Ishikawa (cell line): ENCODE measurements at regions not wholly inside any gene's neighbourhood (a gene's known extent, or its start where the extent isn't known, plus 50 kb on each side); places are given as distances from the start of the nearest gene placed in this dataset.

Experiments
- CEBPB ChIP-seq: IDR thresholded peaks from 2 replicates; pipeline ENCODE4 v1.6.1; 2012
- CREB1 ChIP-seq: IDR thresholded peaks from 2 replicates; pipeline ENCODE4 v1.6.1; 2012; ENCODE audit warnings: low read depth
- EGR1 ChIP-seq: IDR thresholded peaks from 2 replicates; pipeline ENCODE4 v1.6.1; 2012
- EP300 ChIP-seq: IDR thresholded peaks from 2 replicates; pipeline ENCODE4 v1.6.1; 2012; ENCODE audit warnings: borderline replicate concordance
- FOXM1 ChIP-seq: IDR thresholded peaks from 2 replicates; pipeline ENCODE4 v1.6.1; 2012; ENCODE audit warnings: low read depth, borderline replicate concordance
- MAX ChIP-seq: IDR thresholded peaks from 2 replicates; pipeline ENCODE4 v1.6.1; 2012
- NFIC ChIP-seq: IDR thresholded peaks from 2 replicates; pipeline ENCODE4 v1.6.1; 2012
- RAD21 ChIP-seq: IDR thresholded peaks from 2 replicates; pipeline ENCODE4 v1.6.1; 2012; ENCODE audit warnings: low read depth
- REST ChIP-seq: IDR thresholded peaks from 2 replicates; pipeline ENCODE4 v1.6.1; 2012; ENCODE audit warnings: low read depth, mild to moderate bottlenecking
- TAF1 ChIP-seq: IDR thresholded peaks from 2 replicates; pipeline ENCODE4 v1.6.1; 2012; ENCODE audit warnings: low read depth, mild to moderate bottlenecking
- TCF12 ChIP-seq: IDR thresholded peaks from 2 replicates; pipeline ENCODE4 v1.6.1; 2012; ENCODE audit warnings: low read depth
- TEAD4 ChIP-seq: IDR thresholded peaks from 2 replicates; pipeline ENCODE4 v1.6.1; 2012
- YY1 ChIP-seq: IDR thresholded peaks from 2 replicates; pipeline ENCODE4 v1.6.1; 2012; ENCODE audit warnings: low read depth
- ZBTB7A ChIP-seq: IDR thresholded peaks from 2 replicates; pipeline ENCODE4 v1.6.1; 2012; ENCODE audit warnings: low read depth
- TF ChIP-seq, protein P1 (sequence below): IDR thresholded peaks from 2 replicates; pipeline ENCODE4 v1.6.1; 2012

- no peak for TF ChIP-seq TAF1
- TF ChIP-seq ZBTB7A, result no peak
- no peak for TF ChIP-seq TCF12
- TF ChIP-seq NFIC, result no peak
- no peak for TF ChIP-seq CEBPB
- TF ChIP-seq REST, result no peak
- no peak for TF ChIP-seq EP300
- no peak for TF ChIP-seq RAD21
- TF ChIP-seq, protein P1, sequence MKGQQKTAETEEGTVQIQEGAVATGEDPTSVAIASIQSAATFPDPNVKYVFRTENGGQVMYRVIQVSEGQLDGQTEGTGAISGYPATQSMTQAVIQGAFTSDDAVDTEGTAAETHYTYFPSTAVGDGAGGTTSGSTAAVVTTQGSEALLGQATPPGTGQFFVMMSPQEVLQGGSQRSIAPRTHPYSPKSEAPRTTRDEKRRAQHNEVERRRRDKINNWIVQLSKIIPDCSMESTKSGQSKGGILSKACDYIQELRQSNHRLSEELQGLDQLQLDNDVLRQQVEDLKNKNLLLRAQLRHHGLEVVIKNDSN, result no peak
- TF ChIP-seq MAX, result no peak
- TF ChIP-seq CREB1, result no peak
- no peak for TF ChIP-seq FOXM1
- TF ChIP-seq TEAD4, result no peak
- no peak for TF ChIP-seq YY1
- no peak for TF ChIP-seq EGR1
Observed at GRCh38 chr4:107391630-107392028, 328.4 kb downstream of the PAPSS1 start.

DNA sequence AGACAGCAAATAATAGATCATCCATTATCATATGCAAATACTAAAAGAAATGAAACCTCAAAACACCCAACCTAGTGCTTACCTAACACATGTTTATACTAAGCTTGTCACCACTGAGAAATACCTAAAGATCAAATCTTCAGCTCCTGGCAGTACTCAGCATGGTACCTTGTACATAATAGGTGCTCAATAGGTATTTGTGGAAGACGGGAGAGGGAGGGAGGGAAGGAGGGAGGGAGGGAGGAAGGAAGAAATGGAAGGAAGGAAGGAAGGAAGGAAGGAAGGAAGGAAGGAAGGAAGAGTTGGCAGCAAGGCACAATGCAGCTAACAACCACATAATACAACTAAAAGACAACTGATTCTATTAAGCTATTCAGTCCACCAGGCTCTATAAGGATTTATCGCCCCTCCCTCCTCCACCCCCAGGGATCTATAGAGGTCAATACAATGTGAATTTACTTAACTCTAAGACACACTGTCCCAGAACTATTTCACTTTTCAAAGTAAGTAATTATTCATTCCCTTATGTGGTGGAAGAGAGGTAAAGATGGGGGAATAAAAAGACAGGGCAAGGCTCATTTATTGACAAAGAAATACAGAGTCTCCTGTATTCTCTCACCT, 328.9 kb downstream of the PAPSS1 start:
- TF ChIP-seq EGR1, result no peak
- TF ChIP-seq RAD21, result no peak
- no peak for TF ChIP-seq FOXM1
- TF ChIP-seq YY1, result no peak
- no peak for TF ChIP-seq ZBTB7A
- TF ChIP-seq CEBPB, result no peak
- no peak for TF ChIP-seq TCF12
- TF ChIP-seq TEAD4, result no peak
- no peak for TF ChIP-seq MAX
- TF ChIP-seq, protein P1, result no peak
- TF ChIP-seq TAF1, result no peak
- no peak for TF ChIP-seq EP300

GRCh38 chr4:107389965-107390364, 330.1 kb downstream of the PAPSS1 start:
- TF ChIP-seq, protein P1, result no peak
- TF ChIP-seq EGR1 (no peak), ZBTB7A (no peak), CEBPB (no peak), TEAD4 (no peak), MAX (no peak), TCF12 (no peak), FOXM1 (no peak), NFIC (no peak), TAF1 (no peak), CREB1 (no peak)

DNA sequence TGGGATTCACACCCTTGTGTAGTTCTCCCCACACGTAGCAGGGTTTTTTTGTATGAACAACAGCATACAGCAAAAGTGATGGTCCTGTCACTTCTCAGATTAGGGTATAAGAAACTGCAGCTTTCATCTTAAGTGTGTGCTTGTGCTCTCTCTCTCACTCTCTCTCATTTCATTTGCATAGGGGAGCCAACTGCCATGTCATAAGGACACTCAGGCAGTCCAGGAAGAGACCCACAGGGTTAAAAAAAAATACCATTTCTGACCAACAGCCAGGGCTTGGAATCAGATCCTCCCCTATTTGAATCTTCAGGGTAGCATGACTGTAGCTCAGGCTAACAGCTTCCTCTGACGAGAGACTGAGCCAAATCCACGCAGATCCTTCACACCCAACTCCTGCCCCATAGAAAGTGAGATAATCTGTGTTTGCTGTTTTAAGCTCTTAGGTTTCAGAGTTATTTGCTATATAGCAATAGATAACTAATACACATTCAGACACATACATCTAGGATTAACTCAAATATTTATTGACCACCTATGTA, 331.2 kb downstream of the PAPSS1 start:
- no peak for TF ChIP-seq REST

DNA sequence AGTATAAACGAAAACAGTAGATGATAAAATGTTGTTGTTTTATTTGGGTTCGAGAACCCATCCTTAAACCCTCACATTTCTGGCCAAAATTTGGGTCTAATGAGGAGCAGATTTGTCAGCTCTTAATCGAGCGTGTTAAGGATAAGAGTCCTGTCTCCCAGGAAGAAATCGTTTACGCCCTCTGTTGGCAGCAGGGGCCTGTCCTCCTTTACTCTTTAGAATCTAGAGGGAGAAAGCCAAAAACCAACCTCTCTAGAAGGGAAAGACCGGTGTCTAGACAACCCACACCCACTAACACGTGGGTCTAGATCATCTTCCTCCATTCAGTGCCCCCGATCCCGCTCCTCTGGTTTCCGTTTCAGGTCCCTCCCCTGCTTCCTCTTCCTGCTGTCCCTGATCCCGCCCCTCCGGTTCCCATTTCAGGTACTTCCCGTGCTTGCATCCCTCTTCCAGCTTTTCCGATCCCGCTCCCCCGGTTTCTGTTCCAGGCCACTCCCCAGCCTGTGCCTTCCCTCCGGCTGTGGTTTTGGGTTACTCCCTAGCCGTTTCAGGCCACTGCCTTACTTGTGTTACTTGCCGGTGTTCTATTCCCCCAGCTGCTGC, 339.1 kb downstream of the PAPSS1 start:
- no peak for TF ChIP-seq RAD21
- no peak for TF ChIP-seq TCF12
- no peak for TF ChIP-seq REST
- no peak for TF ChIP-seq CREB1
- TF ChIP-seq, protein P1, result no peak
- no peak for TF ChIP-seq MAX
- no peak for TF ChIP-seq CEBPB
- TF ChIP-seq YY1, result no peak
- no peak for TF ChIP-seq NFIC
- TF ChIP-seq FOXM1, result no peak
